ENCODE measurements at regions not wholly inside any gene's neighbourhood (a gene's known extent, or its start where the extent isn't known, plus 50 kb on each side); places are given as distances from the start of the nearest gene placed in this dataset.

- no peak for TF ChIP-seq EZH2 (IDR thresholded peaks at IDR 0.05; ENCODE audit: low read depth, unreplicated experiment)
- no peak for TF ChIP-seq JUNB (IDR thresholded peaks at IDR 0.05; ENCODE audit: unreplicated experiment)
- TF ChIP-seq ZNF331 (CRISPR knock-in tag; IDR thresholded peaks at IDR 0.05; ENCODE audit: low read depth), result no peak
- TF ChIP-seq STAT1 (IDR thresholded peaks at IDR 0.05; ENCODE audit: unreplicated experiment), result no peak
- TF ChIP-seq CTCF (conservative IDR thresholded peaks at IDR 0.05; ENCODE audit: low read depth in 2 of 2), result no peak
- TF ChIP-seq, protein P1, sequence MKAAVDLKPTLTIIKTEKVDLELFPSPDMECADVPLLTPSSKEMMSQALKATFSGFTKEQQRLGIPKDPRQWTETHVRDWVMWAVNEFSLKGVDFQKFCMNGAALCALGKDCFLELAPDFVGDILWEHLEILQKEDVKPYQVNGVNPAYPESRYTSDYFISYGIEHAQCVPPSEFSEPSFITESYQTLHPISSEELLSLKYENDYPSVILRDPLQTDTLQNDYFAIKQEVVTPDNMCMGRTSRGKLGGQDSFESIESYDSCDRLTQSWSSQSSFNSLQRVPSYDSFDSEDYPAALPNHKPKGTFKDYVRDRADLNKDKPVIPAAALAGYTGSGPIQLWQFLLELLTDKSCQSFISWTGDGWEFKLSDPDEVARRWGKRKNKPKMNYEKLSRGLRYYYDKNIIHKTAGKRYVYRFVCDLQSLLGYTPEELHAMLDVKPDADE (IDR thresholded peaks at IDR 0.05), result no peak
- TF ChIP-seq POLR2AphosphoS5 (IDR thresholded peaks at IDR 0.05; ENCODE audit: low read depth), result no peak
- TF ChIP-seq EZH2phosphoT487 (IDR thresholded peaks at IDR 0.05; ENCODE audit: unreplicated experiment), result no peak
Measured at GRCh38 chr2:239722760-239723470, 302.2 kb downstream of the NDUFA10 start (continued).

- H3K36me3 ChIP-seq (ENCODE audit: insufficient read depth), result no peaks in the 10 kb centered on the region
- H3K27ac Mint-ChIP-seq, result no peak overlapping the region
- no peaks in the 10 kb centered on the region for H3K27me3 ChIP-seq (ENCODE audit: insufficient read depth)
- peaks cover 2% of the 10 kb centered on the region; the same call in 1 of the 3 replicates for H3K4me1 Mint-ChIP-seq
- no peak overlapping the region for H3K4me3 ChIP-seq
- no peak overlapping the region for H2AFZ ChIP-seq
- no peaks in the 10 kb centered on the region for H3K9me2 ChIP-seq (ENCODE audit: insufficient read depth)
- peaks cover 4% of the 10 kb centered on the region for H3K27me3 Mint-ChIP-seq (ENCODE audit: insufficient read depth, low read depth, poor library complexity)
- DNase-seq (ENCODE audit: low spot score) (no peak), ATAC-seq (no peak)
- no peak for TF ChIP-seq ZNF331 (CRISPR knock-in tag; IDR thresholded peaks at IDR 0.05; ENCODE audit: low read depth)
- TF ChIP-seq CREB1 (CRISPR knock-in tag; IDR thresholded peaks at IDR 0.05; ENCODE audit: low read depth), result no peak
- no peak for TF ChIP-seq EZH2 (IDR thresholded peaks at IDR 0.05; ENCODE audit: low read depth, unreplicated experiment)
- TF ChIP-seq CTCF (conservative IDR thresholded peaks at IDR 0.05; ENCODE audit: low read depth in 2 of 2), result no peak
- no peak for TF ChIP-seq JUNB (IDR thresholded peaks at IDR 0.05; ENCODE audit: unreplicated experiment)
- TF ChIP-seq EZH2phosphoT487 (IDR thresholded peaks at IDR 0.05; ENCODE audit: unreplicated experiment), result no peak
- no peaks in the 10 kb centered on the region for H3K4me1 ChIP-seq (ENCODE audit: insufficient read depth)
- no peak overlapping the region for H3K4me3 Mint-ChIP-seq
- H3K36me3 Mint-ChIP-seq (ENCODE audit: low read depth), result no peaks in the 10 kb centered on the region
- no peak overlapping the region for H3K4me2 ChIP-seq
- H3K27ac ChIP-seq (ENCODE audit: low read depth), result no peak overlapping the region
- H4K20me1 ChIP-seq (replicated peaks; ENCODE audit: insufficient read depth), result no peaks in the 10 kb centered on the region
- H3K79me2 ChIP-seq (replicated peaks; ENCODE audit: insufficient read depth), result no peaks in the 10 kb centered on the region
- peaks cover 12% of the 10 kb centered on the region; the same call in 2 of the 3 replicates for H3K9me3 Mint-ChIP-seq
- H3F3A ChIP-seq (replicated peaks; ENCODE audit: low read depth), result no peaks in the 10 kb centered on the region
Measured at GRCh38 chr2:239721991-239722759, 303.0 kb downstream of the NDUFA10 start.
